Activated CD8-positive, alpha-beta T cell treated with anti-CD3 and anti-CD28 coated beads for 36 hours (primary cell): ENCODE measurements at regions not wholly inside any gene's neighbourhood (a gene's known extent, or its start where the extent isn't known, plus 50 kb on each side); places are given as distances from the start of the nearest gene placed in this dataset.

Experiments used
- ATAC-seq: fragments of 200-7000 bp; cut with Tn5 transposase; one replicate; pipeline ENCODE4 v1.10.0; 2021; ENCODE audit warnings: mild to moderate bottlenecking, moderate library complexity
- CTCF ChIA-PET: fragments of 350-600 bp; sonication (Branson Sonifier 250); formaldehyde crosslinking; loops from one replicate; lab custom pipeline; 2021; ENCODE audit warnings: antibody characterized with exemption; lab: Charles Lee
- POLR2A ChIA-PET: fragments of 350-600 bp; sonication (Branson Sonifier 250); formaldehyde crosslinking; loops from one replicate; lab custom pipeline; 2021; ENCODE audit warnings: antibody characterized with exemption; lab: Charles Lee
- DNase-seq: peaks from one replicate; pipeline ENCODE4 v3.0.0-alpha.2; 2020
- H3K27ac Mint-ChIP-seq: one replicate; pipeline ENCODE4 v1.8.0; 2021; ENCODE audit warnings: mild to moderate bottlenecking, mixed read lengths
- H3K27me3 Mint-ChIP-seq: one replicate; pipeline ENCODE4 v1.8.0; 2021; ENCODE audit warnings: mixed read lengths
- H3K36me3 Mint-ChIP-seq: one replicate; pipeline ENCODE4 v1.8.0; 2021; ENCODE audit warnings: low read depth, mixed read lengths
- H3K4me1 Mint-ChIP-seq: one replicate; pipeline ENCODE4 v1.8.0; 2021; ENCODE audit warnings: low read depth, mixed read lengths
- H3K4me3 Mint-ChIP-seq: one replicate; pipeline ENCODE4 v1.8.0; 2021; ENCODE audit warnings: mild to moderate bottlenecking, moderate library complexity, mixed read lengths
- H3K9me3 Mint-ChIP-seq: one replicate; pipeline ENCODE4 v1.8.0; 2021; ENCODE audit warnings: mixed read lengths
- CTCF ChIP-seq: fragments of 200-600 bp; IDR thresholded peaks from one replicate; pipeline ENCODE4 v1.8.0; 2022; ENCODE audit warnings: antibody characterized with exemption, mild to moderate bottlenecking
- intact Hi-C: fragments of 100-400 bp; cut with micrococcal nuclease; formaldehyde crosslinking; loops from one replicate; pipeline ENCODE4 v1.10.0; 2022

- H3K27me3 Mint-ChIP-seq: no peaks in the 10 kb centered on the region
- H3K4me1 Mint-ChIP-seq: no peaks in the 10 kb centered on the region
- no peak overlapping the region for H3K27ac Mint-ChIP-seq
- H3K36me3 Mint-ChIP-seq: no peaks in the 10 kb centered on the region
- no peak overlapping the region for H3K4me3 Mint-ChIP-seq
- TF ChIP-seq CTCF: no peak
- POLR2A ChIA-PET: no interaction called here
- no peak for ATAC-seq
- CTCF ChIA-PET: no interaction called here
- H3K9me3 Mint-ChIP-seq: peaks cover 2% of the 10 kb centered on the region
- no peak for DNase-seq
- intact Hi-C loops: no loop called here
These were observed 915.4 kb downstream of the TSN start for GRCh38 chr2:122670897-122671296.

GRCh38 chr2:122680662-122681061, 925.2 kb downstream of the TSN start:
- H3K36me3 Mint-ChIP-seq: no peaks in the 10 kb centered on the region
- CTCF ChIA-PET: no interaction called here

GRCh38 chr2:122681626-122682025, 926.2 kb downstream of the TSN start:
- Mint-ChIP-seq H3K36me3 (no peaks in the 10 kb centered on the region), H3K27me3 (no peaks in the 10 kb centered on the region), H3K4me3 (no peak overlapping the region), H3K27ac (no peak overlapping the region), H3K9me3 (peaks cover 3% of the 10 kb centered on the region), H3K4me1 (no peaks in the 10 kb centered on the region)
- intact Hi-C loops: no loop called here
- CTCF ChIA-PET: no interaction called here
- TF ChIP-seq CTCF: no peak
- POLR2A ChIA-PET: interaction anchor here (0.5 kb wide), 1 partner anchor 741 kb away, joined by 3 read pairs; no protein-coding TSS in a partner anchor
- DNase-seq: no peak
- no peak for ATAC-seq

More at GRCh38 chr2:122680662-122681061, 925.2 kb downstream of the TSN start:
- no peak overlapping the region for H3K4me3 Mint-ChIP-seq
- H3K9me3 Mint-ChIP-seq: peaks cover 3% of the 10 kb centered on the region
- POLR2A ChIA-PET: no interaction called here
- no peak for ATAC-seq
- no peaks in the 10 kb centered on the region for H3K4me1 Mint-ChIP-seq
- H3K27ac Mint-ChIP-seq: no peak overlapping the region
- DNase-seq: no peak
- H3K27me3 Mint-ChIP-seq: no peaks in the 10 kb centered on the region
- no peak for TF ChIP-seq CTCF
- intact Hi-C loops: no loop called here

- intact Hi-C loops: no loop called here
- H3K9me3 Mint-ChIP-seq: peaks cover 3% of the 10 kb centered on the region
- CTCF ChIA-PET: no interaction called here
These were observed 926.9 kb downstream of the TSN start for GRCh38 chr2:122682356-122682755.

GRCh38 chr2:122683018-122683417, 927.6 kb downstream of the TSN start:
- ChIA-PET POLR2A (no interaction called here), CTCF (no interaction called here)
- peaks cover 3% of the 10 kb centered on the region for H3K9me3 Mint-ChIP-seq
- no peaks in the 10 kb centered on the region for H3K27me3 Mint-ChIP-seq
- ATAC-seq: no peak
- DNase-seq: no peak
- TF ChIP-seq CTCF: no peak
- H3K27ac Mint-ChIP-seq: no peak overlapping the region
- intact Hi-C loops: no loop called here
- H3K4me3 Mint-ChIP-seq: no peak overlapping the region
- H3K36me3 Mint-ChIP-seq: no peaks in the 10 kb centered on the region
- no peaks in the 10 kb centered on the region for H3K4me1 Mint-ChIP-seq

More at GRCh38 chr2:122682356-122682755, 926.9 kb downstream of the TSN start:
- no peak overlapping the region for H3K27ac Mint-ChIP-seq
- ATAC-seq: no peak
- POLR2A ChIA-PET: no interaction called here
- no peaks in the 10 kb centered on the region for H3K4me1 Mint-ChIP-seq
- no peak for DNase-seq
- H3K4me3 Mint-ChIP-seq: no peak overlapping the region
- no peaks in the 10 kb centered on the region for H3K27me3 Mint-ChIP-seq
- H3K36me3 Mint-ChIP-seq: no peaks in the 10 kb centered on the region
- TF ChIP-seq CTCF: no peak
